Stimulated activated CD8-positive, alpha-beta memory T cell treated with anti-CD3 and anti-CD28 coated beads, Interleukin-7, amount 100 ng/mL, for 4 hours (primary cell): ENCODE measurements at regions not wholly inside any gene's neighbourhood (a gene's known extent, or its start where the extent isn't known, plus 50 kb on each side); places are given as distances from the start of the nearest gene placed in this dataset.
"Not testable (repeated sequence)": the region's sequence is repeated elsewhere in the genome, so short reads cannot be mapped to it uniquely, and the experiment has no call there.

Source experiments
- DNase-seq, 2 donors: peaks; one replicate each; pipeline ENCODE4 v3.0.0-alpha.2; 2020; ENCODE audit warnings: low read depth in 2 of 2

DNA sequence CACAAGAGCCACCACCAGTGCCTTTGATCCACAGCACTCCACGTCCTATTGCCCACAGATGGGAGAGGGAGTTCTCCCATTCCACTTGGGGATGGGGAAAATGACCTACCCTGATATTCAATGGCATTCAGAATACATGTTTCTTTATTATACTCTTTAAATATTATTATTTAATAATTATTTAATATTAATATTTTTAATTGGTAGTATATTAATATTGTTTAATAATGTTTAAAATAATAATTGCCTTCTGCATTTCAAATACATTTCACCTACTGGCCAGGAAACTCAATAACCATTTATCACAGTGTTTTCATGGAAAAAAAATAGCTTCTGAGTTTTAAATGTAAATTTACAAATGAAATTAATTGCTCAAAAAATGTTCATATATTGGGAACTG, 127.4 kb upstream of the G2E3 start:
- no peak for DNase-seq

GRCh38 chr14:30440961-30441360, 118.0 kb upstream of the G2E3 start:
- no peak for DNase-seq

DNA sequence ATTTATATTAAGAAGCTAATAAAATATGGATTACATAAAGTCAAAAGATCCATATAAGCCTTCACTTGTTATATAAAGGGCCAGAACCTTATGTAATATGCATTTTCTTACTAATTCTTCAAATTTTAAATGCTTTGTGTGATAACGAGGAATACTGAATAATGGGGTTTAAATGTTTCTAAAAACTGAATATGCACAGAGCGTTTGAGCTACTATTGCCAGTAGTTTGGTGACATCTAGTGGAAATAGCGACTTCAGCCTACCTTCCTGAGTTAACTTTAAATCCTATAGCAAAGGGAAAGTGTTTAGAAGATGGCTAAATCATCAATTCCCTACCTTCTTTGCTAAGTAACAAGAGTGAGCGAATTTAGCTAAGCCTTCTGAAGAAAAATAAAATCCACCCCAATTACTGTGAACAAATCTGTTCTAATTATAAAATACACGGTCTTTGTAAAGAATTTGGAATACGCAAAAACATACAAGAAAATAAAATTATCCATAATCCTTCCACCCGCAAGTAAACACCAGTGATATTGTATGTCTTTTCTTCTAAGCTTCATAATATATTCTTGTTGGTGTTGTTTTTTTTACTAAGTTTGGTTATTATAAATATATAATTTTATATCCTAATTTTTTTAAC, 115.5 kb upstream of the G2E3 start:
- DNase-seq = no peak

GRCh38 chr14:30444451-30444850, 114.5 kb upstream of the G2E3 start:
- DNase-seq = no peak

DNA sequence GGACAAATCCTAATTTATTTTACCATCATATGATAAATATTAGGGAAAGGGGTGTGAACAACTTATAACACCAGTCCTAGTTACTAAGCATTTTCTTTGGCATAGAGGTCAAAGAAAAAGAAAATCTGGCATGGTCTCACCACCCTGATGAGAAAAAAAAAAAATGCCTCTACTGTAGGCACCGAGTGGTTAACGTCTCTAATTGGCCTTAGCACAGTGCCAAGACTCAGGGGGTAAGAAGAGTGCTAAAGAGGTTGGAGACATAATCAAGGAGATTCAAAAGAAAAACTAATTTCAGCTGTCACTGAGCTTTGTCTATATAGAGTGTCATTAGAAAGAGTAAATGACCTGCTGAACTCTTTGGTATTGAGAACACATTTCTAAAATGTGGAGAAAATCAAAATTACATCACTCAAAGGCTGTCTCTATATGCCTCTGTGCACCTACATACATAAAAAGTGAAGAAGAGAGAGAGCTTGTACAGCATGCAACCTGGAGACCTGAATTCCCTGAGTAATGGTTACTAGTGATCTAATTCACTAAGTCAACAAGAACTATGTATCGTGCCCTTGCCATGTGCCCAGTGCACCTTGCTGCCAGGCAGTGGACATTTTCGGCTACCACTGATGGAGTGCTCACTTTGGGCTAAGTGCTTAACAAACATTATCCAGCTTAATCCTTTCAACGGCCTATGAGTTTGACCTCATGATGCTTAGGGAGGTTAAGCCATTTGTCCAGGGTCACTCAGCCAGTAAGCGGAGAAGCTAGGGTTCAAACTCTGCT, 113.8 kb upstream of the G2E3 start:
- no peak for DNase-seq

GRCh38 chr14:30445852-30446251, 113.1 kb upstream of the G2E3 start:
- DNase-seq = no peak

- DNase-seq = no peak
These were observed 108.1 kb upstream of the G2E3 start for GRCh38 chr14:30450631-30451545.

- DNase-seq = no peak
These were observed 102.7 kb upstream of the G2E3 start for GRCh38 chr14:30456296-30456695.

GRCh38 chr14:30462358-30462757, 96.6 kb upstream of the G2E3 start:
- DNase-seq = no peak

DNA sequence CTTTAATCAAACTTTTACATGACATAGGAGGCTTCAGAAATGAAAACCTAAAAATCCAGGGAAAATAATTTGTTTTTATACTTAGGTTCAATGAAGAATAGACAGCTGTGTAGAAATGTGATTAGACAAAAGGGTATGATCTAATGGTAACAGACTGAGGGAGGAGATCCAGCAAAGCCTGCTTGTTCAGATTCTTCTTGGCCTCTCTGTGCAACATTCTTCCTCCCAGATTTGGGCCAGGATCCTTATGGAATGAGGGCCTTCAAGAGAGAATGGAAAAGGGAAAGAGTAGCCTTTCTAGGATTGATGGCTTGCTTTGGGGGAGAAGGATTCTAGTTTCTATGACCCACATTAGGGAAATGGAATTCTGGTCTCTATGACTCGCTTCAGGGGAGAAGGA, 94.5 kb upstream of the G2E3 start:
- no peak for DNase-seq

- DNase-seq = no peak
These were observed 90.6 kb upstream of the G2E3 start for GRCh38 chr14:30468354-30468753.

- no peak for DNase-seq
These were observed 87.0 kb upstream of the G2E3 start for GRCh38 chr14:30471980-30472379.

- not testable (repeated sequence) for DNase-seq
These were observed 84.9 kb upstream of the G2E3 start for GRCh38 chr14:30473846-30474696.

GRCh38 chr14:30482276-30482675, 76.7 kb upstream of the G2E3 start:
- no peak for DNase-seq

DNA sequence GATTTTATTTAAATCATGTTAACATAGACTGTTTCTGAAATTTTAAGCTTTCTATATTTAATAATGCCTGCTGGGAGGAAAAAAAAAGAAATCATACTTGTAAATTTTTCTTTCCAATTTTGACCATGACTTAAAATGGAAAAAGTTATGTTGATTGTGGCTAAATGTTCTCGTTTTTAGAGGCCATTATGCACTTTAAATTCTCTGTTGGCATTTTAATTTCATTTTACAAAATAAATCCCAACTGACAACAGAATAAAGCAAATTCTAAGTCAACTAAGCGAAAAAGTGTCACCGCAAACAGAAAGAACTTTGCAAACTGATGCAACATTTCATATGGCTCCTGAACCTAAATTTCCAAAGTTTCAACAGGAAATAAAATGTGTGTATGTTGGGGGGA, 74.8 kb upstream of the G2E3 start:
- no peak for DNase-seq

DNA sequence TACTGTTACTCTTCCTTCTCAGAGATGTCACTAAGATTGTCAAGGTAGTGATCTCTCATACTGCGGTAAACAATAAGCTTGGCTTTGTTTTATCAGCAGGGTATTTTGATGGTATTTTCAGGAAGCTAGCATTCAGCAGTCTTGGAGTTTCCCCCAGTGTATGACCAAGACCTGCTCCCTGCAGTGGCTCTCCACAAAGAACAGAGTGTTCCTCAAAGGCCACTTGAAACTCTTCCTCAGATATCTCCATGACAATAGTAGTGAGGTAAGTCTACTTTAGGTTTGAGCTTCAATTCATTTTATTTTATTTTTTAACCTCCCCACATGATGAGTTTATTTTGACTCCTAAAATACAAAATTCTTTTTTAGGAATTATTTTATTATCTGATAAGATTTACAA, 74.0 kb upstream of the G2E3 start:
- no peak for DNase-seq

DNA sequence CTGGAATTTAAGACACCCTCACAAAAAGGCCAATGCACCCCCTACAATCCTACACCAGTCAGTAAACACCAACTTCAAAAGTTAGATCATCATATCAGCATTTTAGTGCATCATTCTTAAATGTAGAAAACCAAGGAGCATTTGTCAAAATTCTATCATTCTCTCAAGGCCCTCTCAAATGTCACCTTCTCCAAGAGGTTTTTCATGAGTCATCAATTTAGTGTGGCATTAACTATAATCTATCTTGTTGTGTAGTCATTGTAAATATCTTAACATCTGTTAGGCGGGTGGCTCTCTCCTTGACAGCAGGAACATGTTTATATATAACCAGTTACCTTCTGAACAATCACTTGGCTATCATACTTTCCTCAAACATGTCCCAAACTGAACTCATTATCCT, 62.1 kb upstream of the G2E3 start:
- DNase-seq = no peak

- no peak for DNase-seq
These were observed 59.6 kb upstream of the G2E3 start for GRCh38 chr14:30499358-30499757.

GRCh38 chr14:30500222-30500621, 58.7 kb upstream of the G2E3 start:
- DNase-seq = no peak

DNA sequence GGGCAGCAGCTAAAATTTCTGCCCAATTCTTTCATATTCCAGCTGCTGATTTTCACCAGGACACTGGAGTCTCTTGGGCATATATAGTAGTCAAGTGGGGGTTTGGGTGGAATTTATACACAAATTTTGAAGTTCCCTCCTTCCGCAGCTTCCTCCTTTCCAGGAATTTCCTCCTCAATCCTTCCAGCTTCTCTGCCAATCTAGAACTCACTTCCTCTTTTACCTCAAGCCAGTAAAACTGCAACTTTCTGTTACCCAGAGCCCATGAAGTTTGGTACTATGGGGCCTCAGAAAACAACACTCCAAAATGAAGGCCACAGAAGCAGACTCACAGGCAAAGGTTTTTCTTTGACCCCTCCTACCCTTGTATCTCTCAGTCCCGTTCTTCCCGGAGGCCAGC, 51.7 kb upstream of the G2E3 start:
- no peak for DNase-seq
